NB4 (cell line): ENCODE measurements at regions not wholly inside any gene's neighbourhood (a gene's known extent, or its start where the extent isn't known, plus 50 kb on each side); places are given as distances from the start of the nearest gene placed in this dataset.

ENCODE experiments used
- CTCF ChIP-seq: IDR thresholded peaks from one replicate; pipeline ENCODE4 v1.5.1; 2012; ENCODE audit warnings: low read depth, low read length
- MAX ChIP-seq: IDR thresholded peaks from 2 replicates; pipeline ENCODE4 v1.6.1; 2011; ENCODE audit warnings: low read depth, low read length
- POLR2A ChIP-seq: IDR thresholded peaks from 2 replicates; pipeline ENCODE4 v1.6.1; 2011; ENCODE audit warnings: mild to moderate bottlenecking; ENCODE audit not compliant: insufficient read length; ENCODE audit errors: extremely low read depth

- no peak for TF ChIP-seq POLR2A
- TF ChIP-seq CTCF, result no peak
- TF ChIP-seq MAX, result no peak
Measured at GRCh38 chr20:60947819-60948218, 304.2 kb upstream of the CDH4 start.
